Inferior parietal cortex (tissue), 1 donor: ENCODE measurements at regions not wholly inside any gene's neighbourhood (a gene's known extent, or its start where the extent isn't known, plus 50 kb on each side); places are given as distances from the start of the nearest gene placed in this dataset.
"Not testable (repeated sequence)": the region's sequence is repeated elsewhere in the genome, so short reads cannot be mapped to it uniquely, and the experiment has no call there.

ENCODE experiments used
- DNase-seq: peaks from one replicate; pipeline ENCODE4 v3.0.0-alpha.2; 2016; ENCODE audit errors: extremely low spot score

DNA sequence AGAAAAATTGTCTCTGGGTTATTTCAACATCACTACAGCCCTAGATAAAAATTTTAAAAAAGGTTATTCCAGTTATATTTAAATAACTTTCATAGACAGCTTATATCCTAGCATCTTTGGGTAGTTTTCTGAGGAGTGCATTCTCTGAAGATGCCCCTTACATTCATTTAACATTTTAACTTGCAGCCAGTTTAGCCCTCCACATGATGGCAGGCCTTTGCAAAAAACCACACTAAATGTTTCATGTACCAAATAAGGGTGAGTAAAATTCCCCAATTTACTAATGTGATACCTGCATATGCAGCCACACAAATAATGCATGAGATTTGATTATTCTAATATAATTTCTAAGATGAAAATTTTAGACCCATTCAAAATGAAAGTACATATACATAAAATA, 108.4 kb upstream of the ZWINT start:
- DNase-seq, result no peak

DNA sequence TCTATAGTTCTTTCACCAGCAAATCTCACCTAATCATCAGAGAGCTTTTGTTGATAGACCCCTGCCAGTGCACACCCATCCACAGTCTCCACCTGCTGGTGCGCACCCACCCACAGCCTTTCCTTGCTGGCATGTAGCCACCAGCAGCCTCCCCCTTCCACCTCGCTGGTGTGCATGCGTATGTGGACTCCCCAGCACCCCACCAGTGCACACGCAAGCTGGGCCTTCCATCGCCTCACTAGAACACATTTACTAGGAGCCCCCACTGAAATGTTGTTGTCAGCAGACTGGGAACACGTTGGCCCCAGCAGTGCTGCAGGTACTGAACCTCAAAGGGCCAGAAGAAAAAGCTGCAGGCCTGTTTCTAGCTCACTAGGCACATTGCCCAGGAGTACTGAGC, 104.9 kb upstream of the ZWINT start:
- no peak for DNase-seq

- no peak for DNase-seq
Observed at GRCh38 chr10:56449770-56450169, 88.7 kb upstream of the ZWINT start.

- DNase-seq, result not testable (repeated sequence)
Observed at GRCh38 chr10:56447613-56448012, 86.6 kb upstream of the ZWINT start.

DNA sequence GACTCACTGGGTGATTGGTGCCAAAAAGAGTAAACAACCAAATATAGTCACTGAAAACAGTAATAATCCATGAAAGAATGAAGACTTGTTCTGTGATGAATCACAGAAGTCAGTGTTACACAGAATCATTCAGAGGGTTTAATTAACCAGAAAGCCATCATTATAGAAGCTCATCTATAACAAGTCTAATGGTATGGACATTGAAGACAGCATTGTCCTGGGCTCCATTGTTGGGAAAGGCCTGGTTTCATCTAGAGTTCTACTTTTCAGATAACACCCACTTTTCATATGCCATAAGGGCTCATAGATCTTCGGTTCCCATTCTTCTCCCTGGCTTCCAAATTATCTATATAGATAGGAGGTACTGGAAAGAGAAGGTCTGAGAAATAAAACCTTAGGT, 80.3 kb upstream of the ZWINT start:
- DNase-seq, result not testable (repeated sequence)
